ENCODE measurements at regions not wholly inside any gene's neighbourhood (a gene's known extent, or its start where the extent isn't known, plus 50 kb on each side); places are given as distances from the start of the nearest gene placed in this dataset.

GRCh38 chr17:73706428-73706827 is 62.2 kb upstream of the SDK2 start (continued):
- TF ChIP-seq CTCF (IDR thresholded peaks at IDR 0.05; ENCODE audit: control extremely low read depth in 1 of 3, insufficient read depth in 1 of 3, low read depth in 1 of 3, low read length in 3 of 3) (no peak), CREB1 (IDR thresholded peaks at IDR 0.05) (no peak)
